Fibroblast of gingiva (primary cell): ENCODE measurements at regions not wholly inside any gene's neighbourhood (a gene's known extent, or its start where the extent isn't known, plus 50 kb on each side); places are given as distances from the start of the nearest gene placed in this dataset.
"Not testable (repeated sequence)": the region's sequence is repeated elsewhere in the genome, so short reads cannot be mapped to it uniquely, and the experiment has no call there.

Source experiments
- DNase-seq: peaks from one replicate; pipeline ENCODE4 v3.0.0-alpha.2; 2011; ENCODE audit warnings: low read depth

DNA sequence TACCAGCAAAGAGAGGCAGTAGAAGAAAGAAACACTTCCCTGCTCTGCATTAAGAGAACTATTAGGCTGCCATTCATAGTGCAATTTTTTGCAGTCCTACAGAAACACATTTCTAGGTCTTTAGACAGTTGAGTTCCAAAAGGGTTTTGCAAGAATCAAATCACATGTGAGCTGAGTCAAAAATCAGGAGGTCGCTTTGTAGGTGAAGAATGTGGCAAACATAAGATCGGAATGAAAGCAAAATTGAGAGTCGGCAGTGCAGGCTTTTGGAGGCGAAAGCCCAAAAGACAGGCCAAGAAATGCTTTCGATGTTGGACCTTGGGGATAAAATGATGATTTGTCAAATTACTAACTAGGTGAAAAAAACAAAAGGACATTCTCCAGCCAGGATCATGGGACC, 213.5 kb upstream of the NRIP1 start:
- DNase-seq: no peak

DNA sequence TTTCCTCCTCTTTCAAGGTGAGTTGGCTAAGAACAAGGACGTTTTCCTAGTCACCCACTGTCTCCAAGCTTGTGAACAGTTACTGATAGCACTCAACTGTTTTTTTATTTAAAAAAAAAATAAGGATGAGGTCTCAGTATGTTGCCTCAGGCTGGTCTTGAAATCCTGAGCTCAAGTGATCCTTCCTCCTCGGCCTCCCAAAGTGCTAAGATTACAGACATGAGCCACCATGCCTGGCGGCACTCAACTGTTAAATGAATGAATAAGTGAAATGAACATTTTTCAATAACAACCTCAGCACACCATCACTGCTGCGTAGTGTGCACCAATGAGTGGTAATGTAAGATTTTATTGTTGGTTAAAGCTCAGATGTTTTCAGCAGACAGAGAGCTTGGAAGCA, 214.1 kb upstream of the NRIP1 start:
- no peak for DNase-seq

DNA sequence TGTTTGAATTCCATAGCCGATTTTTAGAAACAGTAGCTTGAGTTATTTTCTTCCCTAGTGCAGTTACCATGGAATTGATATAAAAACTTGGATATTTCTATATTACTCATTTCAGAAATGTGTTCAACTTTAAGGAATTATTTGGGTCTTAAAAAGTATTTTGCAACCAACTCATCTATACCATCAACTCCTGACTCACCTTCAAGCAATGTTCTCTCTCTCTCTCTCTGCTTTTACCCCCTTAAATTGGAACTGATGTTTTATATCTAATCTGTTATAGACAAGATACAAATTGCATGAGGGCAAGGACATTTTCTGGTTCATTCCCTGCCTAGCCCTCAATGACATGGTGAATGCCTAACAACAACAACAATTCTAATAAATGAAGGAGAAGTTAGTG, 214.7 kb upstream of the NRIP1 start:
- DNase-seq: no peak

DNA sequence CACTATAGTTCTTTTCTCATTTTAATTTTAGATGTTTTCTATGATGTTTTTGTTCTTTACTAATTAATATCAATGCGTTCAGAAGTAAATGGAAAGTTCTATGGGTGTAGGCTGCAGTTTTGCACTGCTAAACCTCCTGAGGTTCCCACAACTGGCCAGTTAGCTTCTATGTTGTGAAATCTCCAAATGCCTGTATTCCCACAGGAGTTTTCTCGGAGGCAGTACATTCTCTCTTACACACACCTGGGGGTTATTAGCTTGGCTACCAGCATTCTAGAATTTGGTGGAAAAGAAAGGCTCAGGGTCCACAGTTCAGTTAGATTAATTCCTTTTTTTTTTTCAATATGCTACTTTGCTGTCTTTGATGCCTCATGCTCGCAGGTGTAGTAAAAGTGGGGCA, 216.9 kb upstream of the NRIP1 start:
- no peak for DNase-seq

DNA sequence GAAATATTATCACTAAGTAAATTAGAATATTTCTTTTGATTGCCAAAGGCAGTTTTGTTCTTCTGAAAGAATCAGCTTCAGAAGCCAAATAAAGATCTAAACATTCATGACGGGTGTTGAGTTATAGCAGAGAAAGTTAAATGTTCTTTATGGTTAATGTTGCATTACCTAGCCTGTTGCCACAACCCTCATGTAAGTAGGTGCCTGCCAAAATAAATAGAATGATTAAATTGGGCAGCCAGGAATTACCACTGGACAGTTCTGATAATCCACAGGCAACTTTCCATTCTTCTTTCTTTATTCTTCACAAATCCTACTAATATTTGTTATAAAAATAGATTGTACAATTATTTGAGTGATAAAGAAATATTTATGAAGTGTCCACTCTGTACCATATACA, 217.9 kb upstream of the NRIP1 start:
- DNase-seq: no peak

DNA sequence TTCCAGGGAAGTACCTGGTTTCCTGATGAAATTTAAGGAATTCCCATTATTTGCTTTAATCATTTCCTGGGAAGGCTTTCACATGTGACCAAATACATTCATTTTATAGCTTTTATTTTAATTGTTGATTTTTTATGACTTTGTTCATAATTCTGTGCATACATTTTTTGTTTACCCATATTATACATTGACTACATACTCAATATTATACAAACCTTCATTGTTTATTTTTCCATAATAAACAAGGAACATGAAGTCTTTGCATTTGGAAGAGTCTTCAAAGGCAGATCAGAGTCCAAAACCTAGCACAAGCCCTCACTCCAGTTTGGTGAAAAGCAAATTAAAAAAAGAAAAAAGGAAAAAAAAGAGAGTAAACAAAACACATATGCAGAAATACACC, 218.3 kb upstream of the NRIP1 start:
- no peak for DNase-seq

DNA sequence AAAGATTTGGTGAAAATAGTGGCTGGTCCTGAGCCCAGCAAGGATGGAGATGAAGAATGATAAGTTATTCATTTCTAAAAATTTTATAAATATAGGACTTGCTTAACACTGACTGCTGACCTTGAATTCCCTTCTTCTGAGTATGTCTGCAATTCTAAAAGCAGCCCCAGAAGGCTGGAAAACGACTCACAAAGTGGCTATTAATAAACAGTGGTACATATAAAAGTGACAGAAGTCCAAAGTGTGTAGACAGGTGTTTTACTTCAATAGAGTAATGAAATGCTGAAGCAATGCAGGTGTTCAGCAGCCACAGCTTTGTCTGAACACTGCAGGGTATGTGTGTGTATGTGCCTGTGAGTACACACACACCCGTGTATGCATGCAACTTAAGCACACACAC, 219.0 kb upstream of the NRIP1 start:
- no peak for DNase-seq

DNA sequence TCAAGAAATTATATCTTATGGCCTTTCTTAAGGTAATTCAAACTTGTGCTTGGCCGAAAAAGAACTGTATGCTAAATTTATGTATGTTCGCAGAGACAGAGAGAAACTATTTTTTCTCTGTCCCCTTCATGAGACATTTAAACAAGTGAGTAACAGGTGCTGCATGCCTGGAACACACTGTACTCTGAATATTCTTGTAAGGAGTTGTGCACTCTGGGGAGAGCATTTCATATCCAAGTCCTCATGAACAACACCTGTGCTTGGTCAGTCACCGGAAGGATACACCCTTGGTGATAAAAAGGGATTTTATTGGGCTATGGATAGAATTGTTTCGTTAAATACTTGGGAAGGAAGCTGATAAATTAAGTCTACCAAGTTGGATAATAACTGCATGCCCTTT, 220.8 kb upstream of the NRIP1 start:
- no peak for DNase-seq

DNA sequence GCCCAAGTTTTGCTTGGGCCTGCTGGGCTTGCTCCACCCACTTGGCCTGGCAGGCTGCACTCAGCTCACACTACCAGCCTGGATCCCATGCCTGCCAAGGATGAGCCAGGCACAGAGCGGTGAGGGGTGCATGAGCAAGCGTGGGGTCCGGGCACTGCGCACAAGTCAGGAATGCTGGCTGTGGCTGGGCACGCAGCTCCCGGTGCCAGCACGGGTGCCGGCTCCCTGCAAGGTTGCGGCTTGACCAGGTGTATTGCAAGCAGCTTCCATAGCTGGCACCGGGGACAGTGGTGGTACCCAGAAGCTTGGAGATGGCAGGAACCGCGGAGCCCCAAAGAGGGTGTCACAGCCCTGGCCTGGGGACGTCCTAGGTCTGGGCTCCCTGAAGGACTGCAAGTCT, 224.4 kb upstream of the NRIP1 start:
- no peak for DNase-seq

DNA sequence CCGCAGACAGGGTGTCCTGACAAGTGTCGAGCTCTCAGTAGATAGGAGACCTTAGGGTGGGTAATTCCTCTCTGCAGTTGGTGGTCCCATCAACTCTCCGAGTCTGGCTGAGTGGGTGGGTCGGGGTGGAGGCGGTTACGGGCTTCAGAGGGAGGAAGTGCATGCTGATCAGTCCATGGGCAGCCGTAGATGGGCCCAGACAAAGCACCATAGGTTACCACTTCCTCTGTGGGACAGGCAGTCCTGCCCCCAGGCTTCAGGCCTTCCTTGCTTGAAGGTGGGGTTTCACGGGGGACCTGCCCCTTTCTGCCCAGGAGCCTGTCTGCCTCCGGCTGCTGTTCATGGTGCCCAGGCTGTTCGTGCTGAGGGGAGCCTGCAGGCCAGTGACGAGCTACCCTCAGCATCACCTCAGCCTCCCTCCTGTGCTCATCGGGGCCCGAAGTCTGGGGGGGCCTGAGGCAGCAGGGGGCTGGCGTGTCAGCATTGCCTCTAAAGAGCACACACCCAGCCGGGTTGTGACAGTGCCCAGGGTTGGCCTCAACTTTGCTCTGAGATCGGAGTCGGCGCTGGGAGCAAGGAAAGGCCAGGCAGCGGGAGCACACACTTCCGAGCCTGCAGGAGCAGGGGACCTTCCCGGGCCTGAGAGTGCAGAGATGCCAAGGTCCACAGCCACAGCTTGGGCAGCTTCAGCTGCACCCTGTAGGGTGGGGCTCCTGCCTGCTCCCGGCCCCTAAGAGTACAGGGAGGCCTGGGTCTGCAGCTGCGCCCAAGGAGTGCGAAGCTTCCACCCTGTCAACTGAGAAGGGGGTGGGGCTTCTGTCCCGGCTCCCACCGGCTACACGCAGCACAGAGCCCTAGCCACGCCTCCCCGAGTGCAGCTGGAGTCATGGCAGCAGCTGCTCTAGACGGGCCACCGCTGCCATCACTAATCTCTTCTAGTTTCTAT, 225.4 kb upstream of the NRIP1 start:
- DNase-seq: no peak

DNA sequence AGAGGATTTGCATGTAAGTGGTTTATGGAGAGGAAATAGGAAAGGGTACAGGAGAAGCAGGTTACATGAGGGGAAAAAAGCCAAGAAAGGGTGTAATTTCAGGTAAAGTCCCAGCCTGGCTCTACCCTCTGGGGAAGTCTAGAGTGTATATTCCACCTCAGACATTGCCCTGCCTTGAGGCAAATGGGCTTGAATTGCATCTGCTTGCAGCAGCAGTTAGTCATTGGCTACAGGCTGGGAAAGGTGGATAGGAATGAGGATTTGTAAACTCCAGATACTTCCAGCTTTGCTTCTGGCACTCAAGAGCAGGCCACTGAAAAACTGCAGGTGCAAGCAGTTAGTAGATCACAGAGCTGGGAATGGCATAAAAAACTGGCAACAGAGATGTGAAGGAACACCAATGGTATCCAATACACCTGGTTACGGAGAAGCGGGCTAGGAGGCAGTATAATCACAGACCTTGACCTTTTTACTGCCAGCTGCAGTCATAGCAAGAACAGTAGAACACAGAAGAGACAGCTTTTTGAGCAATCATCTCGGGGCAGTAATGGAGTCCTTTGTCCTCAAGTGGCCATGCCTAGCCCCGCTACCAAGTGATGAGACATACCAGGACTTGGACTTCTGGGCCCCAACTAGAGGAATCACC, 226.9 kb upstream of the NRIP1 start:
- no peak for DNase-seq

DNA sequence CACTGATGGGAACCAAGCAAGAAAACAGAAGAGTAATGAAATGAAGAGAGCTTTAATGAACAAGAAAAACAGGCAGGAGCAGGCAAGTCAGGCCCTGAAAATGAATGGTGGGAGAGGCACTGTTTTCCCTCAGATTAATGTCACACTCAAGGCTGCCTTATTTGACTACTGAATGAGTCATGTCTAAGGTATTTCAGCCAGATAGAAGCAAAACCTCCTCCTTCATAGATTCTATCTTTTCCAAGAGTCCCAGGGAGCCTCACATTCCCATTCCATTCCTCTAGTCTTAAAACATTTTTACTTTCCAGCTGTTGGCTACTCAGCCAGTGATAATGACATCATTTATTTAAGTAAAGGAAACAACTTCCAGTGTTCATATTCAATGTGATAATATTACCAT, 228.4 kb upstream of the NRIP1 start:
- peak; percentile 64 for DNase-seq

DNA sequence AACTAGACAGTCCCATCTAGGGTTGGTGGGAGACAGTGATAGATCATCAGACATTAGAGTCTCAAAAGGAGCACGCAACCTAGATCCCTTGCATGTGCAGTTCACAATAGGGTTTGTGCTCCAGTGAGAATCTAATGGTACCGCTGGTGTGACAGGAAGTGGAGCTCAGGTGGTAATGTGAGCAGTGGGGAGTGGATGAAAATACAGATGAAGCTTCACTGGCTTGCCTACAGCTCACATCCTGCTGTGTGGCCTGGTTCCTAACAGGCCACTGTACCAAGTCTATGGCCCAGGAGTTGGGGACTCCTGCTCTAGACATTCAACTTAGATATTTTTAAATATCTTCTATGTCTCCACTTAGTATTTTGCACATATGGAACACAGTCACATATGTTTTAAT, 231.1 kb upstream of the NRIP1 start:
- no peak for DNase-seq

DNA sequence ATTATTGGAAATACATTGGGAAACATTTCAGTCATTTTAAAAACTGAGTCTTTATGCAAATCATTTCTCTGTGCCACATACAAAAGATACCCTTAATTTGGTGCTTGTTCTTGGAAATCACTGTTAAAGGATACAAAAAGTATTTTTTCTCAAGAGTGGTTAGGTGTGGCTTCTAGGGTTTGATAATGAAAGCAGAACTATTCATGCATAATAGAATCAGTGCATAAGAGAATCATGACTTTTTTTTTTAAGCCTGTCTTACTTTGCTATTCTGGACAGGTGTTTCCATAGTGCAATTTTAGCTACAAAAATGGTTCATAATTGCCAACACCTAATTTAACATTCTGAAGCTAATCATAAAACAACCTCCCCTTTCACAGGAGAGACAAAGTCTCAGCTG, 233.0 kb upstream of the NRIP1 start:
- no peak for DNase-seq

DNA sequence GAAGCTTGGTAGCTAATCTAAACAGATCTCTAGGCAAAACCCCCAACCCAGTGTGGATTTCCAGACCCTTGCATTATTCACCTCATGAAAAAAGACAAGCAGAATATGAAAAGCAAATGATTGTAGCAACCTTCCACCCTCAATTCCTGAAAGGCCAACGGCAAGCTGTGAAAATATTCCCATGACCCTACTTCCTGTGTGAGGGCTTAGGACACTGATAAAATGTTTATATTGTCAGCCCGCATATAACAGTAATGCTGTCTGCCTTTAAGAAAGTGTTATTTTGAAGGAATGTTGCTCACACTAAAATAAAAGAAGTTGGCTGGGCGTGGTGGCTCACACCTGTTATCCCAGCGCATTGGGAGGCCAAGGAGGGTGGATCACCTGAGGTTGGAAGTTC, 233.5 kb upstream of the NRIP1 start:
- DNase-seq: no peak

DNA sequence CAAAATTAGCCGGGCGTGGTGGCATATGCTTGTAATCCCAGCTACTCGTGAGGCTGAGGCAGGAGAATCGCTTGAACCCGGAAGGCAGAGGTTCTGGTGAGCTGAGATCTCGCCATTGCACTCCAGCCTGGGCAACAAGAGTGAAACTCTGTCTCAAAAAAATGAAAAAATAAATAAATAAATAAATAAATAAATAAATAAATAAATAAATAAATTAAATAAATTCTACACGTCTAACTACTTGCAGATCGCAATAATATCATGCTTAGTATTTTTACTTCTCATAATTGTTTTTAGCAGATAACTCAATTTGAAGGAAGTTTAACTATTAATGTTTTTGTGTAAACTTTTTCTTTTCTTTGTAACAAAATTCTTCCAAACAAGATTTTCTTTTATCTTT, 234.0 kb upstream of the NRIP1 start:
- not testable (repeated sequence) for DNase-seq

DNA sequence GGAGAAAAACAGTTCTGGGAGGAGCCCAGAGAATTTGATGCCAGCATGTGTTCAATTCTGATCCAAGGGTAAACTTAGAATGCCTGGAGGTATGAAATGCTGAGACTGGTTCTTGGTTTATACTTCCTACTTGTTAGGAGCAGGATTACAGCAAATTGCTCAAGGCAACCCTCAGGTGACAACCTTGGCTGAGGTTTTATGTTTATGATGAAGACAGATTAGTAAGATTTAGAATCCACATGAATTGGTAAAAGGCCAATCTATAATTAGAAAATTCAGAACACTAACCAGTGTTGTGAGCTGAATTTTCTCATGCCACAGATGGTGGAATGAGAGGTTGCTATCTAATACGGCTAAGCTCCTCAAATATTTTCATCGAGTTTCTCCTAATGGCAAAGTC, 235.3 kb upstream of the NRIP1 start:
- DNase-seq: no peak

DNA sequence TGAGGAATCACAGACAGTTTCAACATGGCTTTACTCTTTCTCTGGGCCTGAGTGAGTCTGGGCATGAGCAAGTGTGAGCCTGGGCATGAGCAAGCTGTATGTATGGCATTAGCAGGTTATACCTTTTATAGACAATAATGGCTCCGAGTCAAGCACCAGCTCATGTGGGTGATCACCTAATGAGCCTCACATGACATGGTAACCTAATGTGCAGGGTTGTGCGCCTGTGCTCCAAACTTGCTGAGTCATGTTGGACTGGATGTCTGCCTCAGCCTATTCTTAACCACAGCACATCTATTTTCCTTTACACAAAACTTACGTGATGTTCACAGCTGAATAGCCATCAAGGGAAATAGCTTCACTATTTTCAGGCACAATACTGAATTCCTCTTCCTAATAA, 236.2 kb upstream of the NRIP1 start:
- DNase-seq: no peak

DNA sequence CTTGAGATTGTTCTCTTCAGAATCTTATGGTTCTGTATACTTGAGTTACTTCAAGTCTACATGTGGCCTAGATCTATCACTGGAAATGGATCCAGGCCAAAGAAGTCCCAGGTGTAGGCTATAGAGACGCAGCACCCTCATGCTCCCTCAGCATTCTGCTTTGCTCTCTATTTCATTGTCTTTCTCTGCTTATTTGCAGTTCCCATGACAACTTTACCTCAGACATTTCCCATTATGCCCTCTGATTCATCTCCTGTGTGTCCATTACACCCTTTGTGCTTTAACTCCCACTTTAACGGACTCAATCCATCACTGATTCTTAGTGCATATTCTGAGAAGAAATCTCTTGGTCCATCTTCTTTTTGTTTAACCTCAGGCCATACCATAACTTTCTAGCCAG, 236.9 kb upstream of the NRIP1 start:
- DNase-seq: no peak

DNA sequence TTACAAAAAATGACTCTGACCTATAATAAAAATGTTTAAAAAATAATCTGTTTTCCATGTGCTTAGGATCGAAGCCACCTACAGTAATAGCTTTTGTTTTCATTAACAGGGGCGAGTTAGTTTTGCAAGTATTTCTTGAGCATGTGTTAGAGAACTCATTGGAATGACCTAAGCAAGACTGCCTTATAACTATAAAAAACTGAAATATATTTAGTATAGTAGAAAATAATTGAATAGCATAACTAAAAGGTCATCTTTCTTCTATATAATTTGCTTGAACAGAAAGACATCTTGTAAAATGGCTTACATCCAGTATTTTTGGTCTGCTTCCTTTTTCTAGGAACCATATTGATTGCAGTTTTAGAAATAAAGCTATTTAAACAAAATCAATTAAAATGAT, 241.5 kb upstream of the NRIP1 start:
- no peak for DNase-seq

DNA sequence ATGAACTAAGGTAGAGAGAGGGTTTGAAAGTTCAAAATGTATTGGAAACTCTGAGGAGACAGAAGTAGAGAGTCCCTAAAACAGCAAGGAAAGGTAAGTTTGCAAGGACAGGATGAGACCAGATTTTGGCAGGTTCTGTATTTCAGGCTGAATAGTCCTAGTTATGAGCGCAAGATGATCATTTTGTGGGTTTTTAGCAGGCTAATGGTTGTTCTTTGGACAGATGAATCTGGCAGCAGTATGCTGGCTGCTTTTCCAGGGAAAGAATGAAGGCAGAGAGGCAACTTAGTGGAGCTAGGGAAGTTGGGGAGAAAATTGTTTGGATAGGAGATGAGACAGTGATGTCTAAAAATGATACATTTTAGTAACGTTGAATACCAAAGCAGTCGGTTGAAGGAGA, 243.5 kb upstream of the NRIP1 start:
- DNase-seq: no peak

DNA sequence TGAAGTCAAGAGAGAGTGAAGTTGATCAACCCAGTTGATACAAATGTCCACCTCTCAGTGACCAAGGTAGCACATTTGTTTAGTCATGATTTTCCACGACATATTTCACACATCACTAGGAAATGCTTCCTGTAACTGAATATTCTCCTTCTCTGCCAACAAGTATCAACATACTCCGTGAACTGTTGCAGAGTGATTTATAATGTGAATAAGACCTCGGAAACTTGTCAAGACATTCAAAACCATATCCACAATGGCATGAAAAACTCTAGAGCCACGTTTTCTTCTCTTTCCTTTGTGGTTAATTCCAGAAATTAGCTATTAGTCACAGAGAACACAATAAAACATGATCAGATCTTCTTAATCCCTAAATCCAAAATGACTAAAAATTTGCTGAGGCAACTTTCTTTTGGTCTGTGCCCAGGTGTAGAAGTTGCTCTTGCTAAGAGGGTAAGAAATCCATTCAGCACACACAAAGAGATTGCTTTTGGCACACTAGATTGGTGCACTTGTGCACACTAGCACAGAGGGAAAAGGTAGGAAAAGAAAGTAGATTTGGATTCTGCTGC, 244.3 kb upstream of the NRIP1 start:
- DNase-seq: peak; percentile 14

DNA sequence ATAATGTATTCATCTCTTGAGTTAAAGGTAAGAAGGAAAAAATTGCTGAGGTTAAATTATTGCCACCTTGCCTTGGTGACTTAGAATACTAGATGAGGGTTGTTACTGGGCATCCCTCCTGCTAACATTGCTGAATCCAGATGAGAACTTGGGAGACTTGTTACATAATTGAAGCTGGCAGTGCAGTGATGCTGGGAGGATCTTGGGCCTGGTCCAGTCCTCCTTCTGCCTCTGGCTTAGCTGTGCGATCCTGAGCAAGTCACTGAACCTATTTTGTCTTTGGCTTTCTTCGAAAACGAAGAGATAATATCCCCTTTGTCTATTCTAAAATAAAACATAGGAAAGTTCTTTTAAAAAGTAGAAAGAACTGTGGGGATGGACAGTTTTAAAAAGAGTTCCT, 244.9 kb upstream of the NRIP1 start:
- DNase-seq: no peak
